ENCODE measurements at regions not wholly inside any gene's neighbourhood (a gene's known extent, or its start where the extent isn't known, plus 50 kb on each side); places are given as distances from the start of the nearest gene placed in this dataset.
A peak's percentile ranks its signal among the peaks of the same experiment; 100 is the strongest.
"Not testable (repeated sequence)": the region's sequence is repeated elsewhere in the genome, so short reads cannot be mapped to it uniquely, and the experiment has no call there.

GRCh38 chr7:67484244-67484751 is 487.7 kb downstream of the TYW1 start:
- peak; percentile 94 for DNase-seq

- DNase-seq: no peak
Observed at GRCh38 chr7:67486401-67486800, 489.8 kb downstream of the TYW1 start.

GRCh38 chr7:67487316-67487715 is 490.7 kb downstream of the TYW1 start:
- no peak for DNase-seq

- DNase-seq: no peak
Observed at GRCh38 chr7:67489881-67490280, 493.2 kb downstream of the TYW1 start.

- peak; percentile 59 for DNase-seq
Observed at GRCh38 chr7:67493366-67493765, 496.7 kb downstream of the TYW1 start.

- DNase-seq: peak; percentile 37
Observed at GRCh38 chr7:67496589-67496988, 500.0 kb downstream of the TYW1 start.

- not testable (repeated sequence) for DNase-seq
Observed at GRCh38 chr7:67497914-67498313, 501.3 kb downstream of the TYW1 start.

- DNase-seq: no peak
Observed at GRCh38 chr7:67502929-67503328, 506.3 kb downstream of the TYW1 start.

- no peak for DNase-seq
Observed at GRCh38 chr7:67505449-67505848, 508.8 kb downstream of the TYW1 start.

GRCh38 chr7:67512481-67512880 is 515.8 kb downstream of the TYW1 start:
- DNase-seq: peak; percentile 96

- DNase-seq: no peak
Observed at GRCh38 chr7:67518580-67518979, 521.9 kb downstream of the TYW1 start.

- DNase-seq: no peak
Observed at GRCh38 chr7:67519171-67519570, 522.5 kb downstream of the TYW1 start.

GRCh38 chr7:67522504-67522903 is 525.9 kb downstream of the TYW1 start:
- no peak for DNase-seq

- no peak for DNase-seq
Observed at GRCh38 chr7:67523713-67524112, 527.1 kb downstream of the TYW1 start.

GRCh38 chr7:67525588-67525987 is 529.0 kb downstream of the TYW1 start:
- DNase-seq: no peak

- DNase-seq: no peak
Observed at GRCh38 chr7:67535241-67535989, 538.8 kb downstream of the TYW1 start.

GRCh38 chr7:67542916-67543315 is 546.3 kb downstream of the TYW1 start:
- DNase-seq: no peak

GRCh38 chr7:67547183-67547907 is 550.7 kb downstream of the TYW1 start:
- no peak for DNase-seq

GRCh38 chr7:67549126-67549525 is 552.5 kb downstream of the TYW1 start:
- no peak for DNase-seq

GRCh38 chr7:67550801-67551436 is 554.3 kb downstream of the TYW1 start:
- no peak for DNase-seq

GRCh38 chr7:67552738-67553137 is 556.1 kb downstream of the TYW1 start:
- no peak for DNase-seq

- DNase-seq: no peak
Observed at GRCh38 chr7:67553378-67553777, 556.7 kb downstream of the TYW1 start.

- no peak for DNase-seq
Observed at GRCh38 chr7:67554986-67555385, 558.4 kb downstream of the TYW1 start.

- peak; percentile 33 for DNase-seq
Observed at GRCh38 chr7:67564959-67565358, 568.3 kb downstream of the TYW1 start.
